ENCODE measurements at regions not wholly inside any gene's neighbourhood (a gene's known extent, or its start where the extent isn't known, plus 50 kb on each side); places are given as distances from the start of the nearest gene placed in this dataset.

DNA sequence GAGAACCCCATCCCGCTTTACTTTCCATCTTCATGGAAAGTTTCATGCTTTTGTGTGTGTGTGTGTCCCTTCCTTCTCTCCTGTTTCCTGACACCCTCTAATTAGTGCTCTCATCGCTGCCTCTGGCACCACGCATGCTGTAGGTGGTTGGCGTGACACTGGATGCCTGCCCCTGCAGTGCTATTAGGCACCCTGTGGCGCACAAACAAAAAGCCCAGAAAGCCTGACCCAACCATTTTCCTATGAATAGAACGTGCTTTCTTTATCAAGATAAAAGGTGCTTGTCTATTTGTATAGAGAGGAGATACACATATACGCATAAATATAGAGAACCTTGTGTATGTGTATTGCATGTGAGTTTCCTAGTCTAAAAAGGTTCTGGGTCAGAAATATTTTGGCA is 120.8 kb upstream of the CDCA7L start:
- TF ChIP-seq, protein P1, sequence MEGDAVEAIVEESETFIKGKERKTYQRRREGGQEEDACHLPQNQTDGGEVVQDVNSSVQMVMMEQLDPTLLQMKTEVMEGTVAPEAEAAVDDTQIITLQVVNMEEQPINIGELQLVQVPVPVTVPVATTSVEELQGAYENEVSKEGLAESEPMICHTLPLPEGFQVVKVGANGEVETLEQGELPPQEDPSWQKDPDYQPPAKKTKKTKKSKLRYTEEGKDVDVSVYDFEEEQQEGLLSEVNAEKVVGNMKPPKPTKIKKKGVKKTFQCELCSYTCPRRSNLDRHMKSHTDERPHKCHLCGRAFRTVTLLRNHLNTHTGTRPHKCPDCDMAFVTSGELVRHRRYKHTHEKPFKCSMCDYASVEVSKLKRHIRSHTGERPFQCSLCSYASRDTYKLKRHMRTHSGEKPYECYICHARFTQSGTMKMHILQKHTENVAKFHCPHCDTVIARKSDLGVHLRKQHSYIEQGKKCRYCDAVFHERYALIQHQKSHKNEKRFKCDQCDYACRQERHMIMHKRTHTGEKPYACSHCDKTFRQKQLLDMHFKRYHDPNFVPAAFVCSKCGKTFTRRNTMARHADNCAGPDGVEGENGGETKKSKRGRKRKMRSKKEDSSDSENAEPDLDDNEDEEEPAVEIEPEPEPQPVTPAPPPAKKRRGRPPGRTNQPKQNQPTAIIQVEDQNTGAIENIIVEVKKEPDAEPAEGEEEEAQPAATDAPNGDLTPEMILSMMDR (IDR thresholded peaks at IDR 0.05; ENCODE audit: low read depth, low read length), result no peak
- no peak overlapping the region for H3K4me3 ChIP-seq (replicated peaks in 1 of 2; ENCODE audit: low read depth in 2 of 2, low read length in 2 of 2)
- DNase-seq (ENCODE audit: low read depth in 2 of 2), result no peak

DNA sequence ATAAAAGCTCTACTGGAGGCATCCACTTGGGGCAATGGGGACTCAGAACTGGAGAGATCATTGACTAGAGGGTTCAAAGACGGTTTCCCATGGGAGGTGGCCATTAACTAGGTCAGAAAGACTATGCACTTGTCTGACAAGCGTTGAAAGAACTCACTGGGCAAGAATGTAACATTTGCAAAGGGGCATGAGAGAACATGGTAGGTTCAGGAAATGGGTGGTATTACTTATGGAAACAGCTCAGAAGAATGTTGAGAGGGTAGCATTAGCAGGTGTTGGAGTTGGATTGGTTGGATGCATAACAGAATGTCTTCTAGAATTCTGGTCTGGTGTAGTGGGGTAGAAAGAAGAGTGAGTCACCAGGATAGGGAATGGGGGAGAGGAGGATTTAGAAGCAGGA is 119.1 kb upstream of the CDCA7L start:
- TF ChIP-seq, protein P1 (IDR thresholded peaks at IDR 0.05; ENCODE audit: low read depth, low read length), result no peak
- H3K4me3 ChIP-seq (replicated peaks in 1 of 2; ENCODE audit: low read depth in 2 of 2, low read length in 2 of 2), result no peak overlapping the region
- DNase-seq (ENCODE audit: low read depth in 2 of 2), result no peak

DNA sequence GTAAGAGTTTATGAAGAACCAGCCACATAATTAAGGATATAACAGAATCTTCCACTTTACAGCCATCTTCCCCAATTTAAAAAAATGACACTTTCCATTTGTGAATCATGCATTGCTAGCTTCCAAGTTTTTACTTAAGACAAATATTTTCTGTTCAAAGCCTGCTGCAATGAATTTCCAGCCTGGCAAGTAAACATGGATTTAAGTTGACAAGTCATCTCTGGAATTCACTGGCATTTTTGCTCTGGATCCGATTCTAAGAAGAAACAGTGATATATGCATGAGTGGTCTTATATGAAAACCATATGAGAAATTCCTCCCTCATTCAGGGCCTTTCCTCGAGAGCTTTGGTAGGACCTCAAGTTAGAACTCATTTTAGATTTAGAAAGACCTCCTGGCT is 116.1 kb upstream of the CDCA7L start:
- TF ChIP-seq, protein P1 (IDR thresholded peaks at IDR 0.05; ENCODE audit: low read depth, low read length), result no peak
- H3K4me3 ChIP-seq (replicated peaks in 1 of 2; ENCODE audit: low read depth in 2 of 2, low read length in 2 of 2), result no peak overlapping the region
- DNase-seq (ENCODE audit: low read depth in 2 of 2), result no peak

DNA sequence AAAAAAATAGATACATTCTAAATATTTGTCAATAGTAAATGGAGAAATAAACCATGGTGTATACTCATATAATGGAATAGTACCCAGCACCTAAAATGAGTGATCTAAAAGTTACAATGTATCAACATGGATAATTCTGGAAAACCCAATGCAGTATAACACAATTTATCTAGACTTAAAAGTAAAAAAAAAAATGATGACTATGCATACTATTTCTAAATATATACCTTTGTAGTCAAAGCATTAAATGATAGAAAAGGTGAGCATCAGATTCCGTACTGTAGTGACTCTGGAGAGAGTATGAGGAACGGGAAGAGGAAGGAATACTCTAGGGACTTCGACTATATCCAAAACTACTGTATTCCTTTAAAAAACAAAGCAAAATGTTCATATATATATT is 115.2 kb upstream of the CDCA7L start:
- DNase-seq (ENCODE audit: low read depth in 2 of 2), result no peak
- TF ChIP-seq, protein P1 (IDR thresholded peaks at IDR 0.05; ENCODE audit: low read depth, low read length), result no peak
- H3K4me3 ChIP-seq (replicated peaks in 1 of 2; ENCODE audit: low read depth in 2 of 2, low read length in 2 of 2), result no peak overlapping the region

DNA sequence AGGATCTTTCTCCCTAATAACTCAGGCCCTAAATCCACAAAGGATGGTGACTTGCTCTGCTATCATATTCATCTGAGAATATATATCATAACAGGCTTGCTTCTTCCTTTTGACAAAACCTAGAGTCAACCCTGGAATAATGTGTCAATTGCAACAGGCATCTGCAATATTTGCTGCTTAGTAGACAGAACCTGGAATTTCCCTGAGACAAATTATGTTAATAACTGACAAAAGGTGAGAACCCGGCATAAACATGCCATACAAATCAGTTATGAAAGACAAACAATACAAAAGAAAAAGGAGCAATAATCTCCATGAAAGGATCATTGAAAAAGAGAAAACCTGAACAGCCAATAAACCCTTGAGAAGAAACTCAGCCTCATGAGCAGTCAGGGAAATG is 114.5 kb upstream of the CDCA7L start:
- TF ChIP-seq, protein P1 (IDR thresholded peaks at IDR 0.05; ENCODE audit: low read depth, low read length), result no peak
- DNase-seq (ENCODE audit: low read depth in 2 of 2), result no peak
- H3K4me3 ChIP-seq (replicated peaks in 1 of 2; ENCODE audit: low read depth in 2 of 2, low read length in 2 of 2), result no peak overlapping the region

DNA sequence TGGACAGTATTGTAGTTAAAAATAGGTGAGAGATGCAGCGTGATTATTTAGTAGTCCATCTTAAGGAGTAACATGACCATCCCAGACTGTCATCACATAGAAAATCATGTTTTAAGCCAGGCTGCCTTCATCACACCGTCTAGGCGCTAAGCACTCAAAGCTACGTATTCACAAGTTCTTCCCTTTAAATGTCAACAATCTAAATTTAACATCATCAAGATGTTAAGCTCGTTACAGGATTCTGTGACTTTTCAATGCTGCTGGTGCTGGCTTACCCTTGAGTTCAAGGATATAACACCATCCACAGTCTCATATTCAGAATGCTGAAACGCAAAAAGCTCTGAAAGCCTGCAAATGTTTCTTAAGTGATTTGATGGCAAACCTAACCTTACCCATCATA is 109.5 kb upstream of the CDCA7L start:
- no peak overlapping the region for H3K4me3 ChIP-seq (replicated peaks in 1 of 2; ENCODE audit: low read depth in 2 of 2, low read length in 2 of 2)
- TF ChIP-seq, protein P1 (IDR thresholded peaks at IDR 0.05; ENCODE audit: low read depth, low read length), result no peak
- DNase-seq (ENCODE audit: low read depth in 2 of 2), result no peak

DNA sequence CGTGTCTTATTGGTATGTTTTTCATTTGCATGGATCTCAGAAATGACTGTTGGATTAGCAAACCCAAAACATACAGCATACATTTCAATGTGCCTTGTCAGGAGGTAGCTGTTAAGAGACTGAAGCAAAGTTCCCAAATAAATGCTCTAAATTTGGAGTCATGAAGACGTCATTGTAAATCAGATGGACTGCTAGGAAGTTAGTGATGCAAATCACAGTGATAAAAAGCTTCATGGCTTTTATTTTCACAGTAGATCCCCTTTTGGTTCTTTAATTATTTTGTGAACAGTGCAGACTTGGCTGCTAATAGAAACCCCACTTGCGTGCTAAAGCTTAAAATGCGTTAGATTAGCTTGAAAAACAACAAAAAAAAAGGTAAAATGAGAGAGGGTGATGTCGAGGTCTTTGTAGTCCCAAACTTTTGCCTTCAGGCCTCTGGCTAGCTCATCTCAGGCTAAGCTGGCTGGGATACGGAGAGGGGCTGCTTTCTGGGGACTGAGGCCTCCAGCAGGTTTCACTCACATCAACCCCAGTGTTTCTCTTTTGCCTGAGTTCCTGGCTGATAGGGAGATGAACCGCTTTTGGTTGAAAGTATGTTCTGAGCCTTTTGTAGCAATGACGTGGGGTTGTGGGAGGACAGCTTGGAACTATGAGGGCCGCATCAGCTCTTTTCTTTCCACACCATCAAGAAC is 107.1 kb upstream of the CDCA7L start:
- no peak overlapping the region for H3K4me3 ChIP-seq (replicated peaks in 1 of 2; ENCODE audit: low read depth in 2 of 2, low read length in 2 of 2)
- TF ChIP-seq, protein P1 (IDR thresholded peaks at IDR 0.05; ENCODE audit: low read depth, low read length), result no peak
- DNase-seq (ENCODE audit: low read depth in 2 of 2), result no peak
